ENCODE measurements at regions not wholly inside any gene's neighbourhood (a gene's known extent, or its start where the extent isn't known, plus 50 kb on each side); places are given as distances from the start of the nearest gene placed in this dataset.

DNA sequence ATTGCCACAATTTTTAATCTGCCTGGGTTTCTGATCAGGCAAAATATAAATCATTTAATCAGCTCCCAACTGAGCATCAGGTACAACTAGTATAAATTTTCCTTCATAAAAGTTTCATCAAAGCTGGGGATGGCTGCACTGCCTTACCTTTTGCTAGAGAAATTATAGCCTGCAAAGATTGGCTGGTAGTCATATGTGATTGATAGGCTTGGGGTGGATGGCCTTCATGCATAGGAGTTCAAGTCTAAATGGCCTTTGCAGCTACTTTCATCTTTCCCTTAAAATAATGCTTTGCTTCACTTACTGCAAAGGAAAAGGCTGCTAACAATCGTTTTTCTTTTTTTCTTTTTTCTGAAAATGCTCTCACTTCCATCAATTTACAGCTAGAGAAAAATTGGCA lies 739.7 kb downstream of the CENPC start:
- H3K4me3 ChIP-seq (ENCODE audit: control insufficient read depth in 2 of 3, extremely low read depth in 1 of 3, insufficient read depth in 2 of 3, low read depth in 1 of 3, low read length in 3 of 3): no peak overlapping the region
- FAIRE-seq (no peak), DNase-seq (ENCODE audit: low read depth, low spot score) (no peak)
- H3K27me3 ChIP-seq (ENCODE audit: control insufficient read depth, extremely low read depth, insufficient read depth, low read length): no peaks in the 10 kb centered on the region
- no peak overlapping the region for H3K9ac ChIP-seq (ENCODE audit: control insufficient read depth, extremely low read depth, insufficient read depth, low read length)
- dilution Hi-C loops (cut with MboI; ENCODE audit: extremely low pct_ligation_motif_present, low sequenced_read_pairs): no loop called here
- no peak overlapping the region for H3K4me2 ChIP-seq (ENCODE audit: control insufficient read depth, extremely low read depth, insufficient read depth, low read depth, low read length)
- no peak for TF ChIP-seq EZH2 (IDR thresholded peaks at IDR 0.05; ENCODE audit: low read length)
- TF ChIP-seq, protein P1, sequence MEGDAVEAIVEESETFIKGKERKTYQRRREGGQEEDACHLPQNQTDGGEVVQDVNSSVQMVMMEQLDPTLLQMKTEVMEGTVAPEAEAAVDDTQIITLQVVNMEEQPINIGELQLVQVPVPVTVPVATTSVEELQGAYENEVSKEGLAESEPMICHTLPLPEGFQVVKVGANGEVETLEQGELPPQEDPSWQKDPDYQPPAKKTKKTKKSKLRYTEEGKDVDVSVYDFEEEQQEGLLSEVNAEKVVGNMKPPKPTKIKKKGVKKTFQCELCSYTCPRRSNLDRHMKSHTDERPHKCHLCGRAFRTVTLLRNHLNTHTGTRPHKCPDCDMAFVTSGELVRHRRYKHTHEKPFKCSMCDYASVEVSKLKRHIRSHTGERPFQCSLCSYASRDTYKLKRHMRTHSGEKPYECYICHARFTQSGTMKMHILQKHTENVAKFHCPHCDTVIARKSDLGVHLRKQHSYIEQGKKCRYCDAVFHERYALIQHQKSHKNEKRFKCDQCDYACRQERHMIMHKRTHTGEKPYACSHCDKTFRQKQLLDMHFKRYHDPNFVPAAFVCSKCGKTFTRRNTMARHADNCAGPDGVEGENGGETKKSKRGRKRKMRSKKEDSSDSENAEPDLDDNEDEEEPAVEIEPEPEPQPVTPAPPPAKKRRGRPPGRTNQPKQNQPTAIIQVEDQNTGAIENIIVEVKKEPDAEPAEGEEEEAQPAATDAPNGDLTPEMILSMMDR (optimal IDR thresholded peaks at IDR 0.05 in 1 of 3, IDR thresholded peaks at IDR 0.05 in 1 of 3, conservative IDR thresholded peaks at IDR 0.05 in 1 of 3; ENCODE audit: extremely low read depth in 1 of 3, insufficient read depth in 2 of 3, low read length in 3 of 3): no peak
- H3K27ac ChIP-seq (ENCODE audit: control insufficient read depth, insufficient read depth, low read length): no peak overlapping the region
- no peaks in the 10 kb centered on the region for H3K9me3 ChIP-seq (ENCODE audit: control insufficient read depth, low read depth, low read length)
- no peaks in the 10 kb centered on the region for H3K4me1 ChIP-seq (ENCODE audit: control insufficient read depth, extremely low read depth, insufficient read depth, low read length)
- no peak overlapping the region for H2AFZ ChIP-seq (ENCODE audit: control insufficient read depth, low read length)
- H4K20me1 ChIP-seq (ENCODE audit: control insufficient read depth, extremely low read depth, insufficient read depth, low read length): no peaks in the 10 kb centered on the region
- H3K79me2 ChIP-seq (ENCODE audit: control insufficient read depth, insufficient read depth, low read length): no peaks in the 10 kb centered on the region
- no peaks in the 10 kb centered on the region for H3K9me1 ChIP-seq (ENCODE audit: control insufficient read depth, extremely low read depth, insufficient read depth, low read length)
- H3K36me3 ChIP-seq (ENCODE audit: control insufficient read depth in 2 of 2, extremely low read depth in 1 of 2, insufficient read depth in 2 of 2, low read length in 2 of 2): no peaks in the 10 kb centered on the region

DNA sequence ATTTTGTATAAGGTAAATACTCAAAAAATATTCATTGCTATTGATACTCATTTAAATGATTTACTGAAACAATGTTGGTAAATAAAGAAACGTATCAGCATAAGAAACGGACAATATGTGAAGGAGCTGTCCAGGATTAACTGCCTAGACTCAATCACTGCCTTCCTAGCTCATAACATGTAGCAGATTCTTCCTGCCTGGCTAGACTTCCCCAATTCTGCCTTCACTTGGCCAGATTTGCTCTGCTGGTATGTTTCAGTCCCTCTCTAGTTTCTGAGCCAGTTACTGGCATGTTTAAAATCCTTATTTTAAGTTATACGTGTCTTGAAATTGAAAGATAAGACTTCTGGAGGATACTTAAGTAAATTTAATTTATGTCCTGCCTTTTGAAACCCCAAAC lies 740.3 kb downstream of the CENPC start:
- Histone ChIP-seq H3K9me3 (ENCODE audit: control insufficient read depth, low read depth, low read length) (no peaks in the 10 kb centered on the region), H3K4me1 (ENCODE audit: control insufficient read depth, extremely low read depth, insufficient read depth, low read length) (no peaks in the 10 kb centered on the region), H3K79me2 (ENCODE audit: control insufficient read depth, insufficient read depth, low read length) (no peaks in the 10 kb centered on the region), H3K9ac (ENCODE audit: control insufficient read depth, extremely low read depth, insufficient read depth, low read length) (no peak overlapping the region), H3K9me1 (ENCODE audit: control insufficient read depth, extremely low read depth, insufficient read depth, low read length) (no peaks in the 10 kb centered on the region), H3K4me2 (ENCODE audit: control insufficient read depth, extremely low read depth, insufficient read depth, low read depth, low read length) (no peak overlapping the region), H3K4me3 (ENCODE audit: control insufficient read depth in 2 of 3, extremely low read depth in 1 of 3, insufficient read depth in 2 of 3, low read depth in 1 of 3, low read length in 3 of 3) (no peak overlapping the region), H3K36me3 (ENCODE audit: control insufficient read depth in 2 of 2, extremely low read depth in 1 of 2, insufficient read depth in 2 of 2, low read length in 2 of 2) (no peaks in the 10 kb centered on the region), H3K27ac (ENCODE audit: control insufficient read depth, insufficient read depth, low read length) (no peak overlapping the region), H3K27me3 (ENCODE audit: control insufficient read depth, extremely low read depth, insufficient read depth, low read length) (no peaks in the 10 kb centered on the region), H2AFZ (ENCODE audit: control insufficient read depth, low read length) (no peak overlapping the region), H4K20me1 (ENCODE audit: control insufficient read depth, extremely low read depth, insufficient read depth, low read length) (no peaks in the 10 kb centered on the region)
- DNase-seq (ENCODE audit: low read depth, low spot score): no peak
- no peak for FAIRE-seq
- TF ChIP-seq EZH2 (IDR thresholded peaks at IDR 0.05; ENCODE audit: low read length): no peak
- TF ChIP-seq, protein P1 (optimal IDR thresholded peaks at IDR 0.05 in 1 of 3, IDR thresholded peaks at IDR 0.05 in 1 of 3, conservative IDR thresholded peaks at IDR 0.05 in 1 of 3; ENCODE audit: extremely low read depth in 1 of 3, insufficient read depth in 2 of 3, low read length in 3 of 3): no peak
- dilution Hi-C loops (cut with MboI; ENCODE audit: extremely low pct_ligation_motif_present, low sequenced_read_pairs): no loop called here

Data from keratinocyte (primary cell).